Lung (tissue), 11 donors: ENCODE measurements at regions not wholly inside any gene's neighbourhood (a gene's known extent, or its start where the extent isn't known, plus 50 kb on each side); places are given as distances from the start of the nearest gene placed in this dataset.

Experiments
- ATAC-seq: fragments of 200-7000 bp; cut with Tn5 transposase; one replicate; pipeline ENCODE4 v1.9.1; 2020; ENCODE audit warnings: moderate number of reproducible peaks; ENCODE audit not compliant: insufficient read depth, low FRiP score
- DNase-seq, 3 donors: peaks; one replicate each; pipeline ENCODE4 v3.0.0-alpha.2; 2013 to 2017
- H3K27ac ChIP-seq, 2 donors: one replicate each; pipeline ENCODE4 v1.5.1; 2013; ENCODE audit warnings: mild to moderate bottlenecking in 2 of 2, moderate library complexity in 2 of 2, control low read depth in 1 of 2, inconsistent platforms in 1 of 2, low read depth in 1 of 2, low read length in 1 of 2
- H3K27me3 ChIP-seq, 3 donors: one replicate each; pipeline ENCODE4 v1.5.1; 2013; ENCODE audit warnings: low read length in 2 of 3; ENCODE audit not compliant: control insufficient read depth in 3 of 3, insufficient read depth in 3 of 3
- H3K36me3 ChIP-seq, 4 donors: one replicate each; pipeline ENCODE4 v1.5.1; 2013; ENCODE audit warnings: low read length in 4 of 4, mild to moderate bottlenecking in 1 of 4, moderate library complexity in 1 of 4; ENCODE audit not compliant: control insufficient read depth in 4 of 4, insufficient read depth in 4 of 4
- H3K4me1 ChIP-seq, 5 donors: one replicate each; pipeline ENCODE4 v1.5.1; 2013; ENCODE audit warnings: low read length in 5 of 5, mild to moderate bottlenecking in 2 of 5, moderate library complexity in 1 of 5; ENCODE audit not compliant: control insufficient read depth in 5 of 5, insufficient read depth in 5 of 5
- H3K4me3 ChIP-seq: one replicate; pipeline ENCODE4 v1.5.1; 2013; ENCODE audit warnings: mild to moderate bottlenecking, control low read depth, moderate library complexity
- H3K9ac ChIP-seq, 2 donors: one replicate each; pipeline ENCODE4 v1.5.1; 2013; ENCODE audit warnings: low read length in 2 of 2, control low read depth in 1 of 2; ENCODE audit not compliant: insufficient read depth in 1 of 2
- H3K9me3 ChIP-seq, 4 donors: one replicate each; pipeline ENCODE4 v1.5.1; 2013; ENCODE audit warnings: low read length in 3 of 4, mild to moderate bottlenecking in 1 of 4, moderate library complexity in 1 of 4; ENCODE audit not compliant: control insufficient read depth in 4 of 4, insufficient read depth in 3 of 4
- CTCF ChIP-seq: IDR thresholded peaks from 2 replicates; pipeline ENCODE4 v1.5.1; 2012; ENCODE audit warnings: mild to moderate bottlenecking; ENCODE audit errors: control extremely low read depth, extremely low read depth
- WGBS, 2 donors: extraction: QIAGEN DNeasy Blood & Tissue Kit; methylation state at CpG; one replicate each; pipeline ENCODE4 v1.1.7; 2013; 5-methylcytosine and 5-hydroxymethylcytosine counted together
- donor health status: control.
- donor health status: control.
- donor health status: Bipolar disorder and iron deficiency.
- donor health status: healthy.
- donor health status: DM: yes; HTN: yes; CAD: no.

- H3K9me3 ChIP-seq = peaks cover 0 to 12% (median 5%) of the 10 kb centered on the region in 4 donors
- H3K27ac ChIP-seq = no peak overlapping the region
- no peaks in the 10 kb centered on the region for H3K27me3 ChIP-seq
- no peak for ATAC-seq
- 87 to 93% methylated on average over 1 of the region's 1 CpG for WGBS, 2 donors
- TF ChIP-seq CTCF = no peak
- no peak overlapping the region for H3K4me3 ChIP-seq
- no peak for DNase-seq
- H3K9ac ChIP-seq = no peak overlapping the region
- no peaks in the 10 kb centered on the region for H3K4me1 ChIP-seq
- H3K36me3 ChIP-seq = no peaks in the 10 kb centered on the region
Measured at GRCh38 chr14:40733206-40733605, 873.5 kb upstream of the LRFN5 start.

GRCh38 chr14:40727107-40727506, 879.6 kb upstream of the LRFN5 start:
- no peak for DNase-seq

GRCh38 chr14:40713387-40713786, 893.3 kb upstream of the LRFN5 start:
- Histone ChIP-seq H3K4me3 (no peak overlapping the region), H3K27me3 (no peaks in the 10 kb centered on the region), H3K9me3 (peaks cover 0 to 7% (median 0%) of the 10 kb centered on the region in 4 donors), H3K9ac (no peak overlapping the region), H3K4me1 (no peaks in the 10 kb centered on the region), H3K36me3 (no peaks in the 10 kb centered on the region), H3K27ac (no peak overlapping the region)
- ATAC-seq = no peak
- no peak for DNase-seq
- 84 to 88% methylated on average over 5 of the region's 5 CpGs for WGBS, 2 donors
- no peak for TF ChIP-seq CTCF

More at GRCh38 chr14:40727107-40727506, 879.6 kb upstream of the LRFN5 start:
- WGBS, 2 donors = 76 to 80% methylated on average over 2 of the region's 2 CpGs
- no peak overlapping the region for H3K27ac ChIP-seq
- peaks cover 0 to 9% (median 5%) of the 10 kb centered on the region in 4 donors for H3K9me3 ChIP-seq
- TF ChIP-seq CTCF = no peak
- H3K4me3 ChIP-seq = no peak overlapping the region
- H3K27me3 ChIP-seq = no peaks in the 10 kb centered on the region
- H3K4me1 ChIP-seq = no peaks in the 10 kb centered on the region
- ATAC-seq = no peak
- H3K36me3 ChIP-seq = no peaks in the 10 kb centered on the region
- no peak overlapping the region for H3K9ac ChIP-seq

GRCh38 chr14:40697231-40697630, 909.4 kb upstream of the LRFN5 start:
- ATAC-seq (no peak), DNase-seq (no peak)
- H3K9me3 ChIP-seq = no peaks in the 10 kb centered on the region
- no peak for TF ChIP-seq CTCF
- no peak overlapping the region for H3K9ac ChIP-seq
- H3K4me3 ChIP-seq = no peak overlapping the region
- no peaks in the 10 kb centered on the region for H3K36me3 ChIP-seq
- no peak overlapping the region for H3K27ac ChIP-seq
- 73 to 77% methylated on average over 1 of the region's 1 CpG for WGBS, 2 donors
- no peaks in the 10 kb centered on the region for H3K27me3 ChIP-seq
- H3K4me1 ChIP-seq = no peaks in the 10 kb centered on the region
